HG03432 (cell line): ENCODE measurements at regions not wholly inside any gene's neighbourhood (a gene's known extent, or its start where the extent isn't known, plus 50 kb on each side); places are given as distances from the start of the nearest gene placed in this dataset.

Source experiments
- ATAC-seq: cut with Tn5 transposase; IDR thresholded peaks from one replicate; pipeline ENCODE4 v1.9.1; 2021; ENCODE audit warnings: mild to moderate bottlenecking, moderate library complexity; ENCODE audit not compliant: unreplicated experiment

GRCh38 chr6:159118924-159119323 lies 50.3 kb upstream of the FNDC1 start:
- no peak for ATAC-seq

GRCh38 chr6:159117563-159117962 lies 51.6 kb upstream of the FNDC1 start:
- ATAC-seq: no peak

DNA sequence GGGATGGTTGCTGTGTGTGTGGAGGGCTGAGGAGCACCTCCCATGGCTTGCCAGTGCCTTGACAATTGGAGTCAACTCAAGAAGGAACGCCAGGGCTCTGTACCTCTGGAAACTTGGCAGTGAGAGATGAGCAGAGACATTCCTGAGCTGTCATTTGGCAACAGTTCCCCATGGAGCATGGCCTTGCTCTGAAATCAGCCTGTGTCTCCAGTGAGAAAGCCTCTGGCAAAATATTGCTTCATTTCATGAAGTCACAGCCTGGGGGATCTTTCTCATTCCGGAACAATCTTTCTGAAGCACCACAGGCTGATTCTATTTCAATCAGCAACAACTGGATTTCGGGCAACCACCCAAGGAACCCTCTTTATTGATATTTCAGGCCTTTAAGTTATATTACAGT lies 52.2 kb upstream of the FNDC1 start:
- ATAC-seq: no peak

GRCh38 chr6:159116343-159116742 lies 52.9 kb upstream of the FNDC1 start:
- ATAC-seq: peak; percentile 78

DNA sequence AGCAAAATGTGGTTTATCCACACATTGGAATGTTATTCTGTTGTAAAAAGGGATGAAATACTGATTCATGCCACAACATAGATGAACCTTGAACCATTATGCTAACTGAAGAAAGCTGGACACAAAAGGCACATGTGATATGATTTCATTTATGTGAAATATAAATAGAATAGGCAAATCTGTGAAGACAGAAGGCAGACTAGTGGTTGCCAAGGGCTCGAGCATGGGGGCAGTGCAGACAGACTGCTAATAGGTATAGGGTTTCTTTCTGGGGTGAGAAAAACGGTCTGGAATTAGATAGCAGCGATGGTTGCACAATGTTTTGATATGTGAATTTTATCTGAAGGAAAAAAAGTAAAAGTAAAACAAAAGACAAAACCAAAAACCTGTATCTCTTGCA lies 54.6 kb upstream of the FNDC1 start:
- ATAC-seq: no peak

- no peak for ATAC-seq
Measured at GRCh38 chr6:159113223-159113622, 56.0 kb upstream of the FNDC1 start.

- ATAC-seq: no peak
Measured at GRCh38 chr6:159112714-159113113, 56.5 kb upstream of the FNDC1 start.

GRCh38 chr6:159110748-159111147 lies 58.5 kb upstream of the FNDC1 start:
- no peak for ATAC-seq

GRCh38 chr6:159110013-159110412 lies 59.2 kb upstream of the FNDC1 start:
- no peak for ATAC-seq

DNA sequence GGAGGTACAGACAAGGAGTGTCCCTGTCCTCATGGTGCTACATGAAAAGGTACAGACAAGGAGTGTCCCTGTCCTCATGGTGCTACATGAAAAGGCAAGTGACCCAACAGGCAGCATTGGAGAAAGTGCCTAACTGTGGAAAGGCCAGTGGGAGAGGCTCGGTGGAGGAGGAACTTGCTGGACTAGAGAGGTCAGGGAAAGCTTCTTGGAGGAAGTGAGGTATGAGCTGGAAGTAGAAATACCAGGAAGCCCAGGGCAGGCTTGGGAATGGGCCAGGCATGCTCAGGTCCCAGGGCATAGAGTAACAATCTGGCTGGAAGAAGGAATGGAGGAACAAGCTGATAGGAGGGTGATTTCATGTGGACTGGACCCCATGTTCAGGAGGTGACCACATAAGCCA lies 59.8 kb upstream of the FNDC1 start:
- ATAC-seq: no peak

DNA sequence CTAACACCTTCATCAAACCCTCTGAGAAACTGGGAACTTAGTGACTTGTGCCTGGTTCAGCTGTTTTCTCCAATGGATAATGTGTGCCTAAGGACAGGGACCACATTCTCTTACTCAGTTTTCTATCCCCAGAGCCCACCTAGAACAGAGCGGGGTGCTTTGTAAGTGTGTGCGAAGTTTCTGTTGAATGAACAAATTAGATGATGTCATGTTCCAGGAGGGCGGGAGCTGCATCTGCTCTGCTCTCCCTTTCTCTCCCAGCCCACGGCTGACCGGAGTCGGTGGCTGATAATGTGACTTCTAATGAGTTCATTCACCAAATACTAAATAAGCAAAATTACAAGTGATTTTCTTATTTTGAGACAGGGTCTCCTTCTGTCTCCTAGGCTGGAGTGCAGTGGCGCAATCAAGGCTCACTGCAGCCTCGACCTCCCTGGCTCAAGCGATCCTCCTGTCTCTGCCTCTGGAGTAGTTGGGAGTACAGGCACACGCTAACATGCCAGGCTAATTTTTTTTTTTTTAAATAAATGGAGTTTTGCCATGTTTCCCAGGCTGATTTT lies 60.7 kb upstream of the FNDC1 start:
- no peak for ATAC-seq

DNA sequence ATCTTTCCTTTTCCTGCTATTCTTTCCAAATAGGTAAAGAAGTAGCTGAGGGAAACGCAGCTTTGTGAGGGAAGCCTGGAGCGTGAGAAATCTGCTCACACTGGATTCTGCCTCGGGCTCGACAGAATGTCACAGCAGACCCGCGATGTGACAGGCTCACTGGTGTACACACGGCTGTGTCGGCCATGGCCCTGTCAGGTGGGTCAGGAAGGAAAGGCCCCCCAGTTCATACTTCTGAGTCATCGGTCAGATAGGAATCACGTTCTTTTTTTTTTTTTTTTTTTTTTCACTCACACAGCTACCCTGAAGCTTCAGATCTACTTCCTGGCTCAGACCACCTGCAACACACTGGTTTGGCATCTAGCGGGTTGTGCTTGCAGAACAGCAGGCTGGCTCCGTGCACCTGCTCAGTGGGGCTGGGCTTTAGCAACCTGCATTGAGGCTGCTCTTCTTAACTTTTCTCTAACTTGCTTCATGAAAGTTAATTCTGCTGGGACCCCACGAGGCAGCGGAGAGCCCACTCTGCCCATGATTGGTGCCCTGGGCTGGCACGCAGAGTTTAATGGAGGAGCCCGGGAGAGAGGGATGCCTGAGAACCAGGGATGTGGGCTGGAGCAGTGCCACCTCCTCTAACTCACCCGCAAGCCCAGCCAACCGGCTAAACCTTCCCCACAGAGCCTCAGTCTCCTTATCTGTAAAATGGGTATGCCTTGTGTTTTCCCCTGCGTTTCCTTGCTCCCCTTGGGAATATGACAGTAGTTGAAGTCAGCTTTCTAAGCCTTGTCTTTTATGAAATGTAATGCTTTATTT lies 61.5 kb upstream of the FNDC1 start:
- no peak for ATAC-seq

GRCh38 chr6:159106627-159107241 lies 61.9 kb upstream of the TAGAP start:
- peak; percentile 88 for ATAC-seq

GRCh38 chr6:159105716-159106115 lies 60.9 kb upstream of the TAGAP start:
- ATAC-seq: no peak

- no peak for ATAC-seq
Measured at GRCh38 chr6:159104931-159105330, 60.1 kb upstream of the TAGAP start.

GRCh38 chr6:159104163-159104925 lies 59.6 kb upstream of the TAGAP start:
- ATAC-seq: peak; percentile 64

- ATAC-seq: no peak
Measured at GRCh38 chr6:159103396-159104162, 58.8 kb upstream of the TAGAP start.

GRCh38 chr6:159102373-159103160 lies 57.8 kb upstream of the TAGAP start:
- ATAC-seq: no peak

DNA sequence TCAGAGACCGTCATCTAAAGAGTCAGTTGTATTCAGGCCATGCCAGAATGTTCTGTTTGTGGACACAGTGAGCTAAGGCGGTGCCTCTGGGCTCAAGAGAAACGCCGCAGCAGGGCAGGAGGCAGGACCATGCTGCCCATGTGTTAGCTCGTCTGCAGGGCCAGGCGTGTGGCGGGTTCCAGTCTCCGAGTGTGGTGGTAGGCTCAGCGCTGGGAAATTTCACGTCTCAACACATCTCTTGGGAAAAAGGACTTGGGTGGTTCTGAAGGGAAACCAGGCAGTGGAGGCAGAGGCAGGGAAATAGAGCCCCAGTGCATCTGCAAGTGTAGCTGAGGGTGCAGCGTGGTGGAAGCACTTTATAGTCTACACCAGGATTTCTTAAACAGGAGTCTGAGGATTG lies 56.9 kb upstream of the TAGAP start:
- no peak for ATAC-seq
